A549 (cell line): ENCODE measurements at regions not wholly inside any gene's neighbourhood (a gene's known extent, or its start where the extent isn't known, plus 50 kb on each side); places are given as distances from the start of the nearest gene placed in this dataset.

ENCODE experiments used
- CTCF ChIP-seq: fragments of >200 bp; sonication (Bioruptor Twin); formaldehyde crosslinking; IDR thresholded peaks from 3 replicates; pipeline ENCODE4 v1.5.1; 2016
- POLR2A ChIP-seq: IDR thresholded peaks from 2 replicates; pipeline ENCODE4 v1.6.1; 2012; ENCODE audit warnings: mild to moderate bottlenecking, low read length
- REST ChIP-seq: fragments of 200-600 bp; sonication (generic); IDR thresholded peaks from 2 replicates; pipeline ENCODE4 v1.6.1; 2016; ENCODE audit warnings: antibody characterized with exemption, mild to moderate bottlenecking, moderate library complexity

GRCh38 chr4:18645351-18645750, 623.8 kb upstream of the LCORL start:
- TF ChIP-seq CTCF (no peak), POLR2A (no peak), REST (no peak)
